Activated naive CD8-positive, alpha-beta T cell treated with anti-CD3 and anti-CD28 coated beads for 36 hours (primary cell): ENCODE measurements at regions not wholly inside any gene's neighbourhood (a gene's known extent, or its start where the extent isn't known, plus 50 kb on each side); places are given as distances from the start of the nearest gene placed in this dataset.

Experiments
- DNase-seq: peaks from one replicate; pipeline ENCODE4 v3.0.0; 2021
- H3K27ac Mint-ChIP-seq: one replicate; pipeline ENCODE4 v1.8.0; 2022; ENCODE audit warnings: mild to moderate bottlenecking, moderate library complexity, mixed read lengths
- H3K27me3 Mint-ChIP-seq: one replicate; pipeline ENCODE4 v1.8.0; 2022; ENCODE audit warnings: mild to moderate bottlenecking, mixed read lengths
- H3K36me3 Mint-ChIP-seq: one replicate; pipeline ENCODE4 v1.8.0; 2021; ENCODE audit warnings: mild to moderate bottlenecking, mixed read lengths
- H3K4me1 Mint-ChIP-seq: one replicate; pipeline ENCODE4 v1.8.0; 2021; ENCODE audit warnings: mixed read lengths
- H3K4me3 Mint-ChIP-seq: one replicate; pipeline ENCODE4 v1.8.0; 2022; ENCODE audit warnings: mild to moderate bottlenecking, moderate library complexity, mixed read lengths
- H3K9me3 Mint-ChIP-seq: one replicate; pipeline ENCODE4 v1.8.0; 2022; ENCODE audit warnings: mixed read lengths

GRCh38 chr9:89889865-89890264 is 285.1 kb downstream of the GADD45G start:
- Mint-ChIP-seq H3K9me3 (no peaks in the 10 kb centered on the region), H3K36me3 (no peaks in the 10 kb centered on the region), H3K4me3 (no peak overlapping the region), H3K27ac (no peak overlapping the region), H3K27me3 (no peaks in the 10 kb centered on the region), H3K4me1 (no peaks in the 10 kb centered on the region)
- no peak for DNase-seq

GRCh38 chr9:89890326-89890980 is 285.6 kb downstream of the GADD45G start:
- no peak overlapping the region for H3K4me3 Mint-ChIP-seq
- H3K27ac Mint-ChIP-seq, result no peak overlapping the region
- no peak for DNase-seq
- H3K27me3 Mint-ChIP-seq, result no peaks in the 10 kb centered on the region
- H3K36me3 Mint-ChIP-seq, result no peaks in the 10 kb centered on the region
- H3K4me1 Mint-ChIP-seq, result no peaks in the 10 kb centered on the region
- no peaks in the 10 kb centered on the region for H3K9me3 Mint-ChIP-seq

- no peaks in the 10 kb centered on the region for H3K27me3 Mint-ChIP-seq
- no peak for DNase-seq
- H3K27ac Mint-ChIP-seq, result no peak overlapping the region
- H3K4me1 Mint-ChIP-seq, result no peaks in the 10 kb centered on the region
- no peak overlapping the region for H3K4me3 Mint-ChIP-seq
- H3K9me3 Mint-ChIP-seq, result no peaks in the 10 kb centered on the region
- no peaks in the 10 kb centered on the region for H3K36me3 Mint-ChIP-seq
These were observed 286.4 kb downstream of the GADD45G start for GRCh38 chr9:89891221-89891590.

- Mint-ChIP-seq H3K27ac (no peak overlapping the region), H3K27me3 (no peaks in the 10 kb centered on the region), H3K4me3 (no peak overlapping the region), H3K36me3 (no peaks in the 10 kb centered on the region), H3K9me3 (no peaks in the 10 kb centered on the region), H3K4me1 (no peaks in the 10 kb centered on the region)
- no peak for DNase-seq
These were observed 286.9 kb downstream of the GADD45G start for GRCh38 chr9:89891591-89892304.

- H3K4me3 Mint-ChIP-seq, result no peak overlapping the region
- DNase-seq, result no peak
- H3K27me3 Mint-ChIP-seq, result peaks cover 3% of the 10 kb centered on the region
- no peaks in the 10 kb centered on the region for H3K4me1 Mint-ChIP-seq
- H3K9me3 Mint-ChIP-seq, result no peaks in the 10 kb centered on the region
- no peaks in the 10 kb centered on the region for H3K36me3 Mint-ChIP-seq
- no peak overlapping the region for H3K27ac Mint-ChIP-seq
These were observed 288.1 kb downstream of the GADD45G start for GRCh38 chr9:89892920-89893319.

GRCh38 chr9:89893886-89894285 is 289.1 kb downstream of the GADD45G start:
- no peaks in the 10 kb centered on the region for H3K36me3 Mint-ChIP-seq
- no peak overlapping the region for H3K27ac Mint-ChIP-seq
- no peaks in the 10 kb centered on the region for H3K4me1 Mint-ChIP-seq
- H3K27me3 Mint-ChIP-seq, result peaks cover 3% of the 10 kb centered on the region
- no peak for DNase-seq
- H3K9me3 Mint-ChIP-seq, result no peaks in the 10 kb centered on the region
- no peak overlapping the region for H3K4me3 Mint-ChIP-seq

- Mint-ChIP-seq H3K4me3 (no peak overlapping the region), H3K9me3 (no peaks in the 10 kb centered on the region), H3K4me1 (no peaks in the 10 kb centered on the region), H3K27me3 (peaks cover 20% of the 10 kb centered on the region), H3K36me3 (no peaks in the 10 kb centered on the region), H3K27ac (no peak overlapping the region)
- no peak for DNase-seq
These were observed 292.1 kb downstream of the GADD45G start for GRCh38 chr9:89896806-89897340.

GRCh38 chr9:89899573-89899972 is 294.8 kb downstream of the GADD45G start:
- peaks cover 30% of the 10 kb centered on the region for H3K27me3 Mint-ChIP-seq
- no peak for DNase-seq
- H3K36me3 Mint-ChIP-seq, result no peaks in the 10 kb centered on the region
- no peak overlapping the region for H3K27ac Mint-ChIP-seq
- H3K4me3 Mint-ChIP-seq, result no peak overlapping the region
- H3K4me1 Mint-ChIP-seq, result no peaks in the 10 kb centered on the region
- H3K9me3 Mint-ChIP-seq, result no peaks in the 10 kb centered on the region

- no peak overlapping the region for H3K4me3 Mint-ChIP-seq
- no peak overlapping the region for H3K27ac Mint-ChIP-seq
- no peaks in the 10 kb centered on the region for H3K4me1 Mint-ChIP-seq
- H3K9me3 Mint-ChIP-seq, result no peaks in the 10 kb centered on the region
- no peaks in the 10 kb centered on the region for H3K36me3 Mint-ChIP-seq
- peaks cover 28% of the 10 kb centered on the region for H3K27me3 Mint-ChIP-seq
- DNase-seq, result no peak
These were observed 297.1 kb downstream of the GADD45G start for GRCh38 chr9:89901920-89902319.

GRCh38 chr9:89902450-89903140 is 297.8 kb downstream of the GADD45G start:
- Mint-ChIP-seq H3K27ac (no peak overlapping the region), H3K4me1 (no peaks in the 10 kb centered on the region), H3K27me3 (peaks cover 26% of the 10 kb centered on the region), H3K4me3 (no peak overlapping the region), H3K9me3 (no peaks in the 10 kb centered on the region), H3K36me3 (no peaks in the 10 kb centered on the region)
- no peak for DNase-seq

- Mint-ChIP-seq H3K36me3 (no peaks in the 10 kb centered on the region), H3K4me1 (no peaks in the 10 kb centered on the region), H3K27me3 (peaks cover 26% of the 10 kb centered on the region), H3K27ac (no peak overlapping the region), H3K4me3 (no peak overlapping the region), H3K9me3 (no peaks in the 10 kb centered on the region)
- DNase-seq, result no peak
These were observed 298.3 kb downstream of the GADD45G start for GRCh38 chr9:89903141-89903475.

- no peak overlapping the region for H3K4me3 Mint-ChIP-seq
- no peaks in the 10 kb centered on the region for H3K9me3 Mint-ChIP-seq
- H3K27ac Mint-ChIP-seq, result no peak overlapping the region
- peaks cover 15% of the 10 kb centered on the region for H3K27me3 Mint-ChIP-seq
- DNase-seq, result no peak
- no peaks in the 10 kb centered on the region for H3K36me3 Mint-ChIP-seq
- H3K4me1 Mint-ChIP-seq, result no peaks in the 10 kb centered on the region
These were observed 301.0 kb downstream of the GADD45G start for GRCh38 chr9:89905606-89906338.

- Mint-ChIP-seq H3K9me3 (no peaks in the 10 kb centered on the region), H3K36me3 (no peaks in the 10 kb centered on the region), H3K27me3 (no peaks in the 10 kb centered on the region), H3K27ac (no peak overlapping the region), H3K4me3 (no peak overlapping the region), H3K4me1 (peaks cover 7% of the 10 kb centered on the region)
- DNase-seq, result no peak
These were observed 307.2 kb downstream of the GADD45G start for GRCh38 chr9:89911721-89912604.

GRCh38 chr9:89912605-89912953 is 307.8 kb downstream of the GADD45G start:
- Mint-ChIP-seq H3K4me1 (peaks cover 11% of the 10 kb centered on the region), H3K27me3 (no peaks in the 10 kb centered on the region)

More at GRCh38 chr9:89912605-89912953, 307.8 kb downstream of the GADD45G start:
- H3K4me3 Mint-ChIP-seq, result no peak overlapping the region
- no peak overlapping the region for H3K27ac Mint-ChIP-seq
- no peak for DNase-seq
- H3K9me3 Mint-ChIP-seq, result no peaks in the 10 kb centered on the region
- no peaks in the 10 kb centered on the region for H3K36me3 Mint-ChIP-seq
